Natural killer cell treated with Interleukin-12 subunit alpha and Interleukin-12 subunit beta and Interleukin-15 and Interleukin-18, amount 100 ng/mL, for 72 hours (primary cell): ENCODE measurements at regions not wholly inside any gene's neighbourhood (a gene's known extent, or its start where the extent isn't known, plus 50 kb on each side); places are given as distances from the start of the nearest gene placed in this dataset.
"Not testable (repeated sequence)": the region's sequence is repeated elsewhere in the genome, so short reads cannot be mapped to it uniquely, and the experiment has no call there.

Source experiments
- ATAC-seq, 2 donors: fragments of 150-1000 bp; cut with Tn5 transposase in 1 of 2; sonication (Bioruptor Pico), chemical (Tn5 transposase) in 1 of 2; 2 replicates each; pipeline ENCODE4 v1.10.0; 2021
- DNase-seq: peaks from one replicate; pipeline ENCODE4 v3.0.0; 2022; ENCODE audit warnings: low spot score
- H3K27ac Mint-ChIP-seq, 2 donors: 1 replicate in 1 of 2; 2 replicates in 1 of 2; pipeline ENCODE4 v1.8.0; 2022; ENCODE audit warnings: mixed read lengths in 2 of 2, mild to moderate bottlenecking in 1 of 2, moderate library complexity in 1 of 2
- H3K27me3 Mint-ChIP-seq, 2 donors: 1 replicate in 1 of 2; 2 replicates in 1 of 2; pipeline ENCODE4 v1.8.0; 2022; ENCODE audit warnings: mixed read lengths in 2 of 2
- H3K36me3 Mint-ChIP-seq: one replicate; pipeline ENCODE4 v1.8.0; 2022; ENCODE audit warnings: mixed read lengths
- H3K4me1 Mint-ChIP-seq, 2 donors: 1 replicate in 1 of 2; 2 replicates in 1 of 2; pipeline ENCODE4 v1.8.0; 2022; ENCODE audit warnings: low read depth in 2 of 2, mixed read lengths in 2 of 2, mild to moderate bottlenecking in 1 of 2
- H3K4me3 Mint-ChIP-seq: one replicate; pipeline ENCODE4 v1.8.0; 2022; ENCODE audit warnings: mixed read lengths
- H3K9me3 Mint-ChIP-seq: 2 replicates; pipeline ENCODE4 v1.8.0; 2022; ENCODE audit warnings: mixed read lengths

DNA sequence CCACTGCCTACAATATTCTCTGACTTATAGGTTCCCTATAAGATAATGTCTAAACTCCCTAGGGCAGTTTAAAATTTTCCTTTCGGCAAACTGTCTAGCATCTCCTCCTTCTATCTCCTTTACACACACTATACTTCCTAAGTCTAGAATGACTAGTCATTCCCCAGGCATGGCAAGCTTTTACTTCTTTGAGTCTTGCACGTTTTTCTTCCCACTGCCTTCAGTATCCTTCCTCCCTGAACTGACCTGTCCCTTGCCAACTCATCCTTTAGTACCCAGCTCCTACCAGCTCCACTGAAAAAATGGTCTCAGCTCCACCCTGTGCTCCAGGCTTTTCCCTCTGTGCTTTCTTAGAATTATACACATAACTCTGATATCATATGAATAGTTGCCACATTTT lies 93.8 kb upstream of the KBTBD8 start:
- H3K9me3 Mint-ChIP-seq, result peaks cover 18% of the 10 kb centered on the region
- no peak overlapping the region for H3K4me3 Mint-ChIP-seq
- DNase-seq (no peak), ATAC-seq (no peak)
- H3K36me3 Mint-ChIP-seq, result peaks cover 16% of the 10 kb centered on the region
- peaks cover 0 to 8% of the 10 kb centered on the region in 2 donors for H3K27me3 Mint-ChIP-seq
- no peaks in the 10 kb centered on the region for H3K4me1 Mint-ChIP-seq
- H3K27ac Mint-ChIP-seq, result no peak overlapping the region

DNA sequence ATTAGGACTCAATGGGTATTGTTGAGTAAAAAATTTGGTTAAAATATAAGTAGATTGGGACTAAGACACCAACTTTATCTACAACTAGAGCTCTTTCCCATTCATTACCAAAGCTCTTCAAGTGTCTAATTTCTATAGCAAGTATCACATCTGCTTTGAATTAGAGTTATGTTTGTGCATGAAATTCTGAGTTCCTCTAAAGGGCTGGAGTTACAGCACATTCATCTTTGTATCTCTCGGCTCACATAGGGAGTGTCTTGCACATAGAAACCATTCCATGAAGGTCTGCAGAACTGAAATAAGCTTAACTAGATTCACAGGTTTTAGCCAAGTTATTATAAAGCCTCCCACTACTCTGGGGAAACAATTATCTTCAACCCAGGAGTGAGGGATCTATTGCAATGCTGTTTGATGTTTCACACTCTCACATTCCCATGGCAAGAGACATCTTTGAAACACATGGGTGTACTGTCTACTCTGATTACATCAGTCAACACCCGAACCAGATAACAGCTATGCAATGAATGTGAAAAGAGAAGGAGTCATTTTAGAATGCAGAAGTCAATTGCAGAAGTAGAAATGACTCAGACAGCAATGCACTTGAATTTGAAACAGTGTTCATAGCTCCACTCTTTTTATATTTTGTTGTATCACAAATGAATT lies 93.1 kb upstream of the KBTBD8 start:
- no peak for DNase-seq
- Mint-ChIP-seq H3K27me3 (peaks cover 0 to 8% of the 10 kb centered on the region in 2 donors), H3K4me3 (no peak overlapping the region), H3K9me3 (peaks cover 15% of the 10 kb centered on the region), H3K4me1 (no peaks in the 10 kb centered on the region), H3K27ac (no peak overlapping the region), H3K36me3 (peaks cover 16% of the 10 kb centered on the region)
- peak in 1 of 2 donors; percentile 41 for ATAC-seq

DNA sequence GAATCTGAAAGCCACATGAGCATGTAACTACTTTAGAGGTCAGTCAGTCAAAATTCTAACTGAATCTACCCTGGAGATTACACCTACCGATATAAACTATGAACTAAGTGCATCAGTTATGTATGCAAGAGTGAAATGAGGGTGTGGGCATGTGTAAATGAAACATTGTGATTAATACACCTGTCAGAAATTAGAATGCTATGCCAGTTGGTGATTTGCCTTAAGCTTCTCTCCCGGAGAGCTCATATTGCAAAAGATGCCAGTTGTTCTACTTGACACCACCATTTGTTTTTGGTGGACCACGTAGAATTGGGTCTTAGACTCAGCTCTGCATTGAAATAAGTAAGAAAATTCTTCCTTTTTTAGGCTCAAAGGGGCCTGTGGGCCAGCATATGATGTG lies 91.0 kb upstream of the KBTBD8 start:
- peaks cover 8% of the 10 kb centered on the region for H3K9me3 Mint-ChIP-seq
- no peak overlapping the region for H3K4me3 Mint-ChIP-seq
- H3K27ac Mint-ChIP-seq, result no peak overlapping the region
- H3K36me3 Mint-ChIP-seq, result no peaks in the 10 kb centered on the region
- no peaks in the 10 kb centered on the region for H3K4me1 Mint-ChIP-seq
- DNase-seq (no peak), ATAC-seq (no peak)
- H3K27me3 Mint-ChIP-seq, result peaks cover 0 to 8% of the 10 kb centered on the region in 2 donors

DNA sequence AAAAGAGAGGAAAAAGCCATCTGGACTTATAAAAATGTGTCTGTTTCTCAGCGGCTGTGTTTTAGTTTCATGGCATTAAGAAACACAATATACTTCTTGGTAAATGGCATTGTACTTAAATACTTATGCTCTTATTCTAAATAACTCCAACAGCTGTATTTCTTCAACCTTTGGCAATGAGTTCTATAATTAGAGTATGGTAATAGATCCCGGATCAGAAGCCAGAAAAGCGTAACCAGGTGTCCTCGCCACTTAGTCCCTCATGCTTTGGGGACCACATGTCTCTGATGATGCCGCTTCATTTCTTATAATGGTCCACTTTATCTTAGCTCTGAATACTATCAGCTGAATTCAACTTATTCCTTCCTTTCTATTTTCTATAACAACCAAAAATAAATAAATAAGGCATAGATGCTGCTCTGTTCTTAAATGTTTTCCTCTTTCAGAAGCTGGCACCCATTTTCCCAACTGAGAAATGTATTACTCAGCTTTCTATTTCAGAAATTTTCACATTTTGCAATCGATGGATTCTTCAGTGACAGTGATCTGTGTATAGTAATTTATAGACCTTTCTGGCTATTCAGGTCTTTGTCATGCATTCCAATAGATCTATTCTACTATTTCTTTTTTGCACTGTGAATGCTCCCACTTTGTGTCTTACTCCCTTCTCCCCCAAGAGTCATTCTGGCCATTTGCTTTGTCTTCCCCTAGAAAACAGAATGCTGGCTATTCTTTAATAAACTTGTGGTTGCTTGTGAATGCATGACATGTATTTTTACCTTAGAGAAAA lies 87.6 kb upstream of the KBTBD8 start:
- DNase-seq, result no peak
- Mint-ChIP-seq H3K27me3 (peaks cover 0 to 4% of the 10 kb centered on the region in 2 donors), H3K36me3 (peaks cover 6% of the 10 kb centered on the region), H3K27ac (no peak overlapping the region), H3K4me1 (no peaks in the 10 kb centered on the region), H3K4me3 (no peak overlapping the region), H3K9me3 (peaks cover 4% of the 10 kb centered on the region)
- no peak for ATAC-seq

DNA sequence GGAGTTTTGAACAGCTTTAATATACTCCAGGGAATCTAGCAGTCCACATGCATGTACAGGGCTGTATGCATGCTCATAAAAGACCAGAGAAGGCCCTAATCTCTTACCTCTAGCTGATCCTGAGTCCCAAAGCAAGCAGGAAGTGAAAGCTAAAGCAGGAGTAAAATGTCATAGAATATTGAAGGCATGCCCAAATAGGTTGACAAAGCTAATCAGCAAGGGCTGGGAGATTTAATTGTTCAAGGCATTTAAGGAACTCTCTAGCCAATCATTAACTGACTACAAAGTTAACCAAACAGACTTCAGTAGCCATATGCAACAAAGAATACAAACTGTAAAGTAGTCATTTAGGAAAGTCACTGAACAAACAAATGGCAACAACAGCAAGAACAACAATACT lies 85.8 kb upstream of the KBTBD8 start:
- no peak for DNase-seq
- no peak overlapping the region for H3K27ac Mint-ChIP-seq
- no peak overlapping the region for H3K4me3 Mint-ChIP-seq
- H3K4me1 Mint-ChIP-seq, result no peaks in the 10 kb centered on the region
- H3K36me3 Mint-ChIP-seq, result peaks cover 6% of the 10 kb centered on the region
- H3K27me3 Mint-ChIP-seq, result no peaks in the 10 kb centered on the region
- no peak for ATAC-seq
- peaks cover 10% of the 10 kb centered on the region for H3K9me3 Mint-ChIP-seq

DNA sequence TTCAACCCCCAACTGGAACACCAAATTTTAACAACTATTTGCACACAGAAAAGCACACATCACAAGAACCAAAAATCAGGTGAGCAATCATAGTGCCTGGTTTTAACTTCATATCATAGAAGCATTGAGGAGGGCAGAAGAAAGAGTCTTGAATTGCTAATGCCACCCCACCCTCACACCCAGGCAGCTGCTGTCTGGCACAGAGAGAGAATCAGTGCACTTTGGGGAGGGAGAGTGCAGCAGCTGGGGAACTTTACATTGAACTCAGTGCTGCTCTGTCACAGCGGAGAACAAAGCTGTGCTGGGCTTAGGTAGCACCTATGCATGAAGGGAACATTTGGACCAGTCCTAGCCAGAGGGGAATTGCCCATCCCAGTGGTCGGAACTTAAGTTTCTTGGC lies 76.0 kb upstream of the KBTBD8 start:
- Mint-ChIP-seq H3K4me3 (no peak overlapping the region), H3K36me3 (no peaks in the 10 kb centered on the region), H3K9me3 (peaks cover 3% of the 10 kb centered on the region), H3K4me1 (no peaks in the 10 kb centered on the region), H3K27ac (no peak overlapping the region), H3K27me3 (peaks cover 5 to 20% of the 10 kb centered on the region in 2 donors)
- DNase-seq (no peak), ATAC-seq (no peak)

DNA sequence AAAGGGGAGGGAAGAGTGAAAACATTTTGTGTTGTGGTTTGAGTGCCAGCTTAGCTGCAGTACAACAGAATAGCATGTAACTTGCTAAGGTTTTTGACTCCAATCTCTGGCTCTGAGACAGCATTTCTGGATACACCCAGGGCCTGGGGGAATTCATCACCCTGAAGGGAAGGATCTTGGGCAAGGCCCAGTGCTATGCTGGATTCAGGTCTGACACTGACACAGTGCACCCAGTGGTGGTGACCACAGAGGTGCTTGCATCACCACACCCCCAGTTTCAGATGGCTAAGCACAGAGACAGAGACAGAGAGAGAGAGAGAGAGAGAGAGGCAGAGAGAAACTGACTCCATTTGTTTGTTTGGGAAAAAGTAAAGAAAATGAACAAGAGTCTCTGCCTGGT lies 74.1 kb upstream of the KBTBD8 start:
- ATAC-seq (peak in 1 of 2 donors; percentile 54), DNase-seq (no peak)
- Mint-ChIP-seq H3K9me3 (peaks cover 3% of the 10 kb centered on the region), H3K36me3 (no peaks in the 10 kb centered on the region), H3K27me3 (peaks cover 11 to 20% of the 10 kb centered on the region in 2 donors), H3K27ac (no peak overlapping the region), H3K4me3 (no peak overlapping the region), H3K4me1 (no peaks in the 10 kb centered on the region)

DNA sequence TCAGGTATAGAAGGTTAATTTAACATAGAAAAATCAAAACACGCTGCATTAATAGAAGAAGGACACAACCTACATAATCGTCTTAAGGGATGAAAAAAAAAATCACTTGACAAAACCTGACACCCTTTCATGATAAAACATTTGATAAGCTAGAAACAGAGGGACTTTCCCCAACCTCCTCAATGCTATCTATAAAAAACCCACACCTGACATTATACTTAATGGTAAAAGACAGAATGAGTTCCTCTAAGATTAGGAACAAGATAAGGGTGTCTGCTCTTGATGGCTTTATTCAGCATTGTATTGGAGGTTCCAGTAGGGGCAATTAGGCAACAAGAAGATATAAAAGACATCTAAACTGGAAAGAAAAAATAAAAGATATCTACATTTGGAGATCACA lies 69.9 kb upstream of the KBTBD8 start:
- H3K4me1 Mint-ChIP-seq, result no peaks in the 10 kb centered on the region
- ATAC-seq, result no peak

DNA sequence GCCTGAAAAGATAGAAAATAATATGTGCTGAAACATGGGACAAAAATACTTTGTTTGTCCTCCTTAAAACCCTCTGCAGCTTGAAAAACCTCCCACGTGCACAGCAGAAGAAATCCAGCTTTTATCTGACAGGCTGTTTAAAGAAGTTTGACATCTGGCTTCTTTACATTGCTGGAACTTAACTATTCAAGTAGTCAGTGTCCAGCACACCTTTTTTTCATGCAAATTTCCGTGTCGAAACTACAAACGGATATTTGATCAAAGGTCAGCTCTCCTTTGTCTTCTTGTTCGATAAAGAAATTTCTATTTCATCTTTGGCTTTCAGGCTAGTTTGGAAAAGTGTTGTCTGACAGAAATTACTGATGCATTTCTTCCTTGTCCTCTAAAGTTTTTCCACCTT lies 66.8 kb upstream of the KBTBD8 start:
- no peak for DNase-seq
- no peak for ATAC-seq
- H3K4me3 Mint-ChIP-seq, result no peak overlapping the region
- no peaks in the 10 kb centered on the region for H3K36me3 Mint-ChIP-seq
- no peak overlapping the region for H3K27ac Mint-ChIP-seq
- no peaks in the 10 kb centered on the region for H3K4me1 Mint-ChIP-seq
- no peaks in the 10 kb centered on the region for H3K9me3 Mint-ChIP-seq
- H3K27me3 Mint-ChIP-seq, result peaks cover 17 to 20% of the 10 kb centered on the region in 2 donors

More for the DNA sequence above, 69.9 kb upstream of the KBTBD8 start:
- Mint-ChIP-seq H3K36me3 (no peaks in the 10 kb centered on the region), H3K27ac (no peak overlapping the region), H3K27me3 (peaks cover 17 to 34% of the 10 kb centered on the region in 2 donors), H3K9me3 (no peaks in the 10 kb centered on the region), H3K4me3 (no peak overlapping the region)
- no peak for DNase-seq

DNA sequence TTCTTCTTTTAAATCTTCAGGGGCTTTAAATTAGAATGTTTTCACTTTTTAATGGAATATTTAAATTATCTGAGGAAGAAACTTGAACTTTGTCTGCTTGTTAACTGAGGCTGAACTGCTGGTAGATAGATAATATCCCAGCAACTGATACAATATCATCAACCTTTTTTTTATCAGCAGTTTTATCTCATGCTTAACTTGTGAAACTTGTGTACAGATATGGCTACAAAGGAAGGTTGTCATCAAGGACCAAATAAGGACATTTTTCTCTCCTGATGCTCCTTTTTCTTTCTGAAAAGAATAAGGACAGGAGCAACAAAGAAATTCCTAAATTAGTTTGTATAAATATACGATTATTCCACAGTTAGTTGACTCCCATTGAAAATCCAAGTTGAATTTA lies 66.4 kb upstream of the KBTBD8 start:
- Mint-ChIP-seq H3K36me3 (no peaks in the 10 kb centered on the region), H3K4me3 (no peak overlapping the region)
- no peak for ATAC-seq

DNA sequence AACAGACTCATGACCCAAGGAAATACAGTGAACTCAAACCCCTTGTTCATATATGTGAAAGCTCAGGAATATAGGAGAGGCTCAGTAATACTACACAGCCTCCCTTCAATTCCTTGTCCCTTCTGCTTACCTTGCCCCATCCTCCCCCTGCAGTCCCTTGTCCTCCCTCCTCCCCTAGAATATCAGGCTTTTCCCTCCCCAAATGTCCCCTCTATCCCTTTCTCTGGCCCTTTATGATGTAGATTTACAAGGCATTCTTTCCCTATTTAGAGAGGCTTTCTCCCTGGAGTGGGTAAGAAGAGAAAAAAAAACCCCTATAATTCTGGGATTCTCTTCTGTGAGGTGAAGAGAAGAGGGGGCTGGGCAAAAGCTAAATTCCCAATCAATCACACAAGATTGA lies 64.9 kb upstream of the KBTBD8 start:
- ATAC-seq (no peak), DNase-seq (no peak)
- no peaks in the 10 kb centered on the region for H3K36me3 Mint-ChIP-seq
- H3K4me1 Mint-ChIP-seq, result no peaks in the 10 kb centered on the region
- no peak overlapping the region for H3K27ac Mint-ChIP-seq
- H3K27me3 Mint-ChIP-seq, result peaks cover 15 to 17% of the 10 kb centered on the region in 2 donors
- no peak overlapping the region for H3K4me3 Mint-ChIP-seq
- H3K9me3 Mint-ChIP-seq, result no peaks in the 10 kb centered on the region

More for the DNA sequence above, 66.4 kb upstream of the KBTBD8 start:
- Mint-ChIP-seq H3K27ac (no peak overlapping the region), H3K9me3 (no peaks in the 10 kb centered on the region), H3K4me1 (no peaks in the 10 kb centered on the region), H3K27me3 (peaks cover 17 to 20% of the 10 kb centered on the region in 2 donors)
- DNase-seq, result no peak

DNA sequence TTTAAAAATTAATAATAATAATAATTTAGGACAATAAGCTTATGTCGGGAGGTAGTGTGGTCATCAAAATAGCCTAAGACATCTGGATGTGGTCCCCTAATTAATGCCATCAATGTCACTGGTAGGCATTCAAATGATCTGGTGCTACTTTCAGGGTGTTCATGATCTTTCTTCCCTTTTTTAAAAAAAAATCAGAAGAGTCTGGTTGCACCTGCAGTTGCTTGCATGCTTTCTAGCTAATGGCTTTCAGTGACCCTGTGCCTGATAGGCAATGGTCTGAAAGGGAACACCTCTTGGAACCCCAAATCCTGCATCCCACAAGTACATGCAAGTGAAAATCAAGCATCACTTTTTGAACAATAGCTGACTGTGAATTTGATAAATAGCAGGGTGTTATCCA lies 64.1 kb upstream of the KBTBD8 start:
- peaks cover 13 to 17% of the 10 kb centered on the region in 2 donors for H3K27me3 Mint-ChIP-seq
- no peaks in the 10 kb centered on the region for H3K9me3 Mint-ChIP-seq
- H3K4me1 Mint-ChIP-seq, result no peaks in the 10 kb centered on the region
- no peak overlapping the region for H3K4me3 Mint-ChIP-seq
- no peaks in the 10 kb centered on the region for H3K36me3 Mint-ChIP-seq
- ATAC-seq (no peak), DNase-seq (no peak)
- no peak overlapping the region for H3K27ac Mint-ChIP-seq

DNA sequence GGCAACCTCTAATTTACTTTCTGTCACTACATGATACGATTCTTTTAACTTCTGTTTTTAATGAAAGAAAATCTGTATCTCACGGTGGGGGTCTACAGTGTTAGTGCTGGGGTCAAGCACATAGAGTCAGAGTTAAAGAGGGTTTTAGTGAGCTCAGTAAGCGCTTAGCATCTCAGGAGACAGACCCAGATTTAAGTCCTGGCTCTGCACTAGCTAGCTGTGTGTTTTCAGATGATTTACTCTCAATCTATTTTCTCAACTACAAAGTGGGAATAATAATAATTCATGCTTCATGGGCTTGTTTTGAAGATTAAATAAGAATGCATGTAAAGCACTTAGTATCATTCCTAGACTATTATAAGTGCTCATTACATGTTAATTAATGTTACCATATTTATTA lies 63.4 kb upstream of the KBTBD8 start:
- ATAC-seq (no peak), DNase-seq (no peak)
- Mint-ChIP-seq H3K4me3 (no peak overlapping the region), H3K27me3 (peaks cover 15 to 22% of the 10 kb centered on the region in 2 donors), H3K4me1 (no peaks in the 10 kb centered on the region), H3K36me3 (no peaks in the 10 kb centered on the region), H3K9me3 (no peaks in the 10 kb centered on the region), H3K27ac (no peak overlapping the region)

DNA sequence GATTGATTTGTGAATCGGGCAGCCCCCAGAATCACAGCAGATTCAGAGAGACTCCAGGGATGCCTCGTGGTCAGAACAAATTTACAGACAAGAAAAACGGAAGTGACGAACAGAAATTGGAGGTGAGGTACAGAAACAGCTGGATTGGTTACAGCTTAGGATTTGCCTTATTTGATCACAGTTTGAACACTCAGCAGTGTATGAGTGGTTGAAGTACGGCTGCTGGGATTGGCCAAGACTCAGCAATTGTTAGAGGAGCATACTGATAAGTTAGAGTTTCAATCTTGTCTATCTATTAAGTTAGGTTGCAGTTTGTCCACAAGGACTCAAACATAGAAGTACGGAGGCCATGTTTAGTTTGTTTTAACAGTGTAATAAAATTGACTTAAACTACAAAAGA lies 61.1 kb upstream of the KBTBD8 start:
- ATAC-seq, H3K27ac Mint-ChIP-seq, H3K9me3 Mint-ChIP-seq, DNase-seq, H3K4me3 Mint-ChIP-seq, H3K4me1 Mint-ChIP-seq, H3K36me3 Mint-ChIP-seq: not testable (repeated sequence)
- H3K27me3 Mint-ChIP-seq, result peaks cover 17 to 24% of the 10 kb centered on the region in 2 donors
